GM12878 (cell line): ENCODE measurements at regions not wholly inside any gene's neighbourhood (a gene's known extent, or its start where the extent isn't known, plus 50 kb on each side); places are given as distances from the start of the nearest gene placed in this dataset.

ENCODE experiments used
- ATAC-seq: fragments of 200-7000 bp; cut with Tn5 transposase; 3 replicates; pipeline ENCODE4 v1.9.1; 2020; ENCODE audit warnings: mild to moderate bottlenecking, moderate library complexity
- BruUV-seq: library from RNA; stranded (reverse); fragments of 400-500 nt; replicated peaks from 2 replicates; lab custom pipeline; 2021; lab: Mats Ljungman, UMichigan
- CTCF ChIA-PET: fragments of 300-600 bp; sonication (Branson Sonifier 250); formaldehyde crosslinking; extraction: SDS; loops from one replicate; lab custom pipeline; 2021; ENCODE audit warnings: inconsistent platforms; lab: Yijun Ruan, JAX
- POLR2A ChIA-PET: fragments of 350-600 bp; formaldehyde crosslinking; extraction: SDS; loops from one replicate; lab custom pipeline; 2021; ENCODE audit warnings: inconsistent platforms; lab: Charles Lee
- RAD21 ChIA-PET: fragments of 300-600 bp; sonication (Branson Sonifier 250); formaldehyde crosslinking; loops from one replicate; lab custom pipeline; 2023; ENCODE audit warnings: antibody characterized with exemption; ENCODE audit not compliant: unreplicated experiment; lab: Charles Lee
- SMC1A ChIA-PET: fragments of 300-600 bp; sonication (Branson Sonifier 250); formaldehyde crosslinking; loops from one replicate; lab custom pipeline; 2023; ENCODE audit not compliant: unreplicated experiment, uncharacterized antibody; lab: Charles Lee
- DNase-seq: peaks from one replicate; pipeline ENCODE4 v3.0.0-alpha.2; 2011; ENCODE audit warnings: low read depth, low spot score
- FAIRE-seq: peaks from 3 replicates; lab custom pipeline; 2011; peaks lifted over from hg19 to GRCh38; lab: Jason Lieb, UNC
- H2AFZ ChIP-seq: 2 replicates; pipeline ENCODE4 v1.6.0; 2011; ENCODE audit warnings: low read depth, low read length, control low read depth; ENCODE audit not compliant: control insufficient read depth
- H3K27ac ChIP-seq: 2 replicates; pipeline ENCODE4 v1.5.1; 2011; ENCODE audit warnings: control low read depth; ENCODE audit not compliant: control insufficient read depth, insufficient read depth
- H3K27me3 ChIP-seq, 2 experiments: replicated peaks in 1 of 2; 2 replicates each; pipeline versions ENCODE4 v1.6.0 to v1.6.1; 2011; ENCODE audit warnings: low read length in 1 of 2; ENCODE audit not compliant: control insufficient read depth in 2 of 2, insufficient read depth in 2 of 2
- H3K36me3 ChIP-seq, 2 experiments: 2 replicates each; pipeline ENCODE4 v1.5.1; 2011; ENCODE audit warnings: low read length in 1 of 2; ENCODE audit not compliant: control insufficient read depth in 2 of 2, insufficient read depth in 2 of 2
- H3K4me1 ChIP-seq: 2 replicates; pipeline ENCODE4 v1.6.1; 2011; ENCODE audit warnings: mild to moderate bottlenecking, low read length, moderate library complexity, mixed read lengths; ENCODE audit not compliant: control insufficient read depth, insufficient read depth
- H3K4me2 ChIP-seq: 2 replicates; pipeline ENCODE4 v1.6.0; 2011; ENCODE audit warnings: control low read depth; ENCODE audit not compliant: control insufficient read depth, insufficient read depth
- H3K4me3 ChIP-seq: fragments of 200-600 bp; sonication (generic); 2 replicates; pipeline ENCODE4 v1.5.1; 2016
- H3K79me2 ChIP-seq: 2 replicates; pipeline ENCODE4 v1.6.0; 2011; ENCODE audit warnings: low read length; ENCODE audit not compliant: control insufficient read depth, insufficient read depth
- H3K9ac ChIP-seq: 2 replicates; pipeline ENCODE4 v1.8.0; 2011; ENCODE audit warnings: low read length, control low read depth, mixed read lengths; ENCODE audit not compliant: control insufficient read depth, insufficient read depth
- H3K9me3 ChIP-seq: replicated peaks from 3 replicates; pipeline ENCODE4 v1.5.1; 2011; ENCODE audit warnings: mild to moderate bottlenecking, low read length; ENCODE audit not compliant: control insufficient read depth, insufficient read depth
- H4K20me1 ChIP-seq: 2 replicates; pipeline ENCODE4 v1.6.0; 2011; ENCODE audit not compliant: control insufficient read depth, insufficient read depth
- CREB1 ChIP-seq: IDR thresholded peaks from 2 replicates; pipeline ENCODE4 v1.6.1; 2012; ENCODE audit warnings: low read depth, mild to moderate bottlenecking, inconsistent platforms
- CUX1 ChIP-seq: IDR thresholded peaks from 2 replicates; pipeline ENCODE4 v1.6.1; 2012; ENCODE audit warnings: improper control_type of control experiment, low read depth, low read length; ENCODE audit not compliant: insufficient replicate concordance
- IKZF1 ChIP-seq: fragments of 450-650 bp; conservative IDR thresholded peaks from 2 replicates; pipeline ENCODE4 v1.6.1; 2017; ENCODE audit warnings: antibody characterized with exemption, mild to moderate bottlenecking
- NFXL1 ChIP-seq: fragments of 450-650 bp; IDR thresholded peaks from 2 replicates; pipeline ENCODE4 v1.6.1; 2017; ENCODE audit warnings: antibody characterized with exemption, mild to moderate bottlenecking, borderline replicate concordance
- SKIL ChIP-seq: fragments of 450-650 bp; IDR thresholded peaks from 2 replicates; pipeline ENCODE4 v1.6.1; 2017; ENCODE audit warnings: mild to moderate bottlenecking, low read depth, inconsistent platforms; ENCODE audit not compliant: poor library complexity, severe bottlenecking
- ZBTB40 ChIP-seq: fragments of 450-650 bp; IDR thresholded peaks from 2 replicates; pipeline ENCODE4 v1.6.1; 2016; ENCODE audit warnings: mild to moderate bottlenecking, moderate library complexity, borderline replicate concordance
- ZNF207 ChIP-seq: fragments of 450-650 bp; IDR thresholded peaks from 2 replicates; pipeline ENCODE4 v1.6.1; 2014; ENCODE audit warnings: antibody characterized with exemption, mild to moderate bottlenecking, borderline replicate concordance
- ZNF687 ChIP-seq: fragments of 450-650 bp; IDR thresholded peaks from 2 replicates; pipeline ENCODE4 v1.6.1; 2017; ENCODE audit warnings: mild to moderate bottlenecking, moderate library complexity
- in situ Hi-C: fragments of 300-500 bp; cut with MboI; formaldehyde crosslinking; loops from 9 replicates; pipeline ENCODE4 v1.14.3; 2018; ENCODE audit warnings: mixed read lengths
- intact Hi-C: fragments of 100-400 bp; cut with micrococcal nuclease; formaldehyde crosslinking; loops from one replicate; pipeline ENCODE4 v1.14.2; 2022; ENCODE audit not compliant: unreplicated experiment

- no peak overlapping the region for H3K4me2 ChIP-seq
- ChIA-PET RAD21 (no interaction called here), POLR2A (no interaction called here), CTCF (interaction anchor here (1.0 kb wide), 1 partner anchor 24 kb away, joined by 3 read pairs; no protein-coding TSS in a partner anchor), SMC1A (interaction anchor here (0.6 kb wide), 1 partner anchor 15 kb away, joined by 3 read pairs; no protein-coding TSS in a partner anchor)
- BruUV-seq = no TSS peak
- no peak overlapping the region for H3K9ac ChIP-seq
- FAIRE-seq = no peak
- in situ Hi-C loops = no loop called here
- H3K27ac ChIP-seq = no peak overlapping the region
- H3K79me2 ChIP-seq = no peaks in the 10 kb centered on the region
- TF ChIP-seq IKZF1 (no peak), ZBTB40 (no peak), ZNF207 (no peak), SKIL (no peak), CUX1 (no peak), CREB1 (no peak), ZNF687 (no peak), NFXL1 (no peak)
- no peaks in the 10 kb centered on the region for H3K27me3 ChIP-seq
- H4K20me1 ChIP-seq = no peaks in the 10 kb centered on the region
- no peaks in the 10 kb centered on the region for H3K9me3 ChIP-seq
- no peak overlapping the region for H2AFZ ChIP-seq
- DNase-seq = no peak
- ATAC-seq = no peak
- no peak overlapping the region for H3K4me3 ChIP-seq
- no peaks in the 10 kb centered on the region for H3K36me3 ChIP-seq
- H3K4me1 ChIP-seq = no peaks in the 10 kb centered on the region
- intact Hi-C loops = no loop called here
These were observed 108.8 kb upstream of the CRBN start for GRCh38 chr3:3288255-3288654.
